ENCODE measurements at regions not wholly inside any gene's neighbourhood (a gene's known extent, or its start where the extent isn't known, plus 50 kb on each side); places are given as distances from the start of the nearest gene placed in this dataset.

DNA sequence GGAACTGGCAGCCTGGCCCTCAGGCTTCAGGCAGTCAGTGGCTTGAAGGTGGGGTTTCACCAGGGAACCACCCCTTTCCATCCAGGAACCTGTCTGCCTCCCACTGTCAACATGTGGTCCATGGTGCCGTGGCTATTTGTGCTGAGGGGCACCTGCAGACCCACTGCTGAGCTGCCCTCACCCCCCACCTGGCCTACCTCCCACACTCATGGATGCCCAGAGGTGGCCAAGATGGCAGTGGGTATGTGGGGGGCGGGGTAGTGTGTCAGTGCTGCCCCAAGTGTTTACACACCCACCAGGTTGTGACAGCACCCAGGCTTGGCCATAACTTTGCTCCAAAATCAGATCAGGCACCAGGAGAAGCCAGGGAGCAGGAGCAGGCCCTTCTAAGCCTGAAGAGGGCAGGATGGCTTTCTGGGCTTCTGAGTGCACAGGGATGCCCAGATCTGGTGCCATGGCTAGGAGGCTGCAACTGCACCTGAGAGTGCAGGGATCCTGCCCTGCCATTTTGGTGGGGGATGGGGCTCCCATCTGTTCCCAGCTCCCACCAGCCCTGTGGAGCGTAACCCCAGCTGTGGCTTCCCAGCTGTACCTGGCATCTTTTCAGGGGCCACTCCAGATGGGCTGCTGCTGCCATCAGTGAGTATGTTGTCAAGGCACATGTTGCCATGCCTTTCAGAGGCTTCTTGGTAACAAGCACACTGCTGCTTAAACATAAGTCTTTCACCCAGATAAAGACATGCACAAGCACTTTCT lies 263.9 kb downstream of the LRIG3 start:
- no peak for TF ChIP-seq YY1 (IDR thresholded peaks at IDR 0.05; ENCODE audit: low read depth)
- TF ChIP-seq, protein P1, sequence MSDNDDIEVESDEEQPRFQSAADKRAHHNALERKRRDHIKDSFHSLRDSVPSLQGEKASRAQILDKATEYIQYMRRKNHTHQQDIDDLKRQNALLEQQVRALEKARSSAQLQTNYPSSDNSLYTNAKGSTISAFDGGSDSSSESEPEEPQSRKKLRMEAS (IDR thresholded peaks at IDR 0.05) = no peak
- TF ChIP-seq, protein P2, sequence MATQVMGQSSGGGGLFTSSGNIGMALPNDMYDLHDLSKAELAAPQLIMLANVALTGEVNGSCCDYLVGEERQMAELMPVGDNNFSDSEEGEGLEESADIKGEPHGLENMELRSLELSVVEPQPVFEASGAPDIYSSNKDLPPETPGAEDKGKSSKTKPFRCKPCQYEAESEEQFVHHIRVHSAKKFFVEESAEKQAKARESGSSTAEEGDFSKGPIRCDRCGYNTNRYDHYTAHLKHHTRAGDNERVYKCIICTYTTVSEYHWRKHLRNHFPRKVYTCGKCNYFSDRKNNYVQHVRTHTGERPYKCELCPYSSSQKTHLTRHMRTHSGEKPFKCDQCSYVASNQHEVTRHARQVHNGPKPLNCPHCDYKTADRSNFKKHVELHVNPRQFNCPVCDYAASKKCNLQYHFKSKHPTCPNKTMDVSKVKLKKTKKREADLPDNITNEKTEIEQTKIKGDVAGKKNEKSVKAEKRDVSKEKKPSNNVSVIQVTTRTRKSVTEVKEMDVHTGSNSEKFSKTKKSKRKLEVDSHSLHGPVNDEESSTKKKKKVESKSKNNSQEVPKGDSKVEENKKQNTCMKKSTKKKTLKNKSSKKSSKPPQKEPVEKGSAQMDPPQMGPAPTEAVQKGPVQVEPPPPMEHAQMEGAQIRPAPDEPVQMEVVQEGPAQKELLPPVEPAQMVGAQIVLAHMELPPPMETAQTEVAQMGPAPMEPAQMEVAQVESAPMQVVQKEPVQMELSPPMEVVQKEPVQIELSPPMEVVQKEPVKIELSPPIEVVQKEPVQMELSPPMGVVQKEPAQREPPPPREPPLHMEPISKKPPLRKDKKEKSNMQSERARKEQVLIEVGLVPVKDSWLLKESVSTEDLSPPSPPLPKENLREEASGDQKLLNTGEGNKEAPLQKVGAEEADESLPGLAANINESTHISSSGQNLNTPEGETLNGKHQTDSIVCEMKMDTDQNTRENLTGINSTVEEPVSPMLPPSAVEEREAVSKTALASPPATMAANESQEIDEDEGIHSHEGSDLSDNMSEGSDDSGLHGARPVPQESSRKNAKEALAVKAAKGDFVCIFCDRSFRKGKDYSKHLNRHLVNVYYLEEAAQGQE (IDR thresholded peaks at IDR 0.05; ENCODE audit: low read depth) = no peak
- no peak for TF ChIP-seq EGR1 (IDR thresholded peaks at IDR 0.05)
- no peak for TF ChIP-seq ZBTB7A (IDR thresholded peaks at IDR 0.05; ENCODE audit: low read depth)
- no peak for TF ChIP-seq TCF12 (IDR thresholded peaks at IDR 0.05; ENCODE audit: low read depth)
- no peak for TF ChIP-seq RAD21 (IDR thresholded peaks at IDR 0.05; ENCODE audit: low read depth)
- no peak for TF ChIP-seq TAF1 (IDR thresholded peaks at IDR 0.05; ENCODE audit: low read depth)
- TF ChIP-seq CREB1 (IDR thresholded peaks at IDR 0.05; ENCODE audit: low read depth) = no peak

Measured in Ishikawa (cell line).